ENCODE measurements at regions not wholly inside any gene's neighbourhood (a gene's known extent, or its start where the extent isn't known, plus 50 kb on each side); places are given as distances from the start of the nearest gene placed in this dataset.
"Not testable (repeated sequence)": the region's sequence is repeated elsewhere in the genome, so short reads cannot be mapped to it uniquely, and the experiment has no call there.

DNA sequence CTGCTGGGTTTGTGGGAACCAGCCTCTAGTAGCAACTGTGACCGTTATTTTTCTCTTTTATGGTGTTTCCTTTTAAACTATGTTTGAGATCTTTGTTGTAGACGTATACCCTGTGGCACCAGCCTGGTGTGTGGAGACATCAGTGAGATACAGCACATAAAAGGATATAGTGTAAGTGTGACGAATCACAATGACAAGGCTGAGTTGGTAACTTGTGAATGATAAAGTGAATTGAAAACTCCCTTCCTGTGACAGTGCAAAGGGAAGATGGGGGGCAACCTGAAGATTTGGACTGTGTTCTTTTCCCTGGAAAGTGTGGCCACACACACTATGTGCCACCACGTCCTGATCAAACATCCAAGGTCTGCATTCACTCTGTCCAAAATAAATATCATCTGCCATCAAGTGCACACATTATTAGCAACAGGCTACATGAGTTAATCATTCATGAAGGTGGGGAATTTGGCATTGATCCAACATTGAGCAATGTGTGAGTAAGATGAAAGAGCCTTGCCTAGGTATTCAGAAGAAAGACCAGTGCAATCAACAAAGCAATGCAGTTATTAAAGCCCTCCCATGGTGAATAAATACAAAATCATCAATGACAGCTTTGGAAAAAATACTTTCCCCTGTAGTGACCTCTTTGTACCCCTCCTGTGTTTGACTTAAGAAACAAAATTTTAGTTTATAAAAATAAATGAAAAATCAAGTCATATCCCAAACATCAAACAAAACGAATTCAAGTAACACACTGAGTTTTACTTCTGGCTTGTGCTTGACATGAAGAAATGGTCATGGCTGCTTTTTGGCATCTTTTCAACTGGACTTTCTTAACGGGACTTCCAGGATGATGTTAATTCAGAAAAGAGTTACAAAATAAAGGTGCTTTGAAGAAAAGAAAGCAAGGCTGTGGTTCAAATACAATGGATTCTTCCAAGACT, 1280.5 kb upstream of the ZEB2 start:
- Mint-ChIP-seq H3K4me1 (no peaks in the 10 kb centered on the region), H3K4me3 (no peak overlapping the region), H3K36me3 (ENCODE audit: low read depth) (no peaks in the 10 kb centered on the region), H3K27me3 (ENCODE audit: low read depth) (no peaks in the 10 kb centered on the region), H3K9me3 (peaks cover 3% of the 10 kb centered on the region), H3K27ac (no peak overlapping the region)
- no peak for TF ChIP-seq CTCF (IDR thresholded peaks at IDR 0.05; ENCODE audit: unreplicated experiment in 3 of 3)

DNA sequence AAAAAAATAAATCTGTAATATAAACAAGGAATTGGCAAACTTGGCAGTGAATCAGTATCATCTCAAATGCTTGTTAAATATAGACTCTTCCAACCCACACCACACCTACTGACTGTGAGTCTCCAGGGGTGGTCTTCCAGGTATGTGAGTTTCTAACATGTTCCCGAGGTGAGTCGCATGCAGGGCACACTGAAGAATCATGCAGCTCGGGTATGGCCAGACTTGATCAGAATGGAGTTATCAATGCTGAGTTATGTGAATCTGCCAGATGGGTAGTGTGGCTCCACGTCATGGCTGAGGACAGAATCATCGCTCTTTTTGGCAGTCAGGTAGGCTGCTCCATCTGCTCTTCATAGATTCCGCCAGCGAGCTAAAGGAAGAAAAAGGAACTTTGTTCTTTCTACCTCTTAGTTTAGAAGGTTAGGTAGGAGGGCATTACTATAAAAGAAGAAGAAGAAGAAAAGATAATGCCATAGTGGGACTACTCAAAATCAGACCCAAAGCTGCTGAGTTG, 1279.7 kb upstream of the ZEB2 start:
- no peak overlapping the region for H3K27ac Mint-ChIP-seq
- TF ChIP-seq CTCF (IDR thresholded peaks at IDR 0.05; ENCODE audit: unreplicated experiment in 3 of 3): no peak
- peaks cover 3% of the 10 kb centered on the region for H3K9me3 Mint-ChIP-seq
- H3K36me3 Mint-ChIP-seq (ENCODE audit: low read depth): no peaks in the 10 kb centered on the region
- H3K27me3 Mint-ChIP-seq (ENCODE audit: low read depth): no peaks in the 10 kb centered on the region
- H3K4me3 Mint-ChIP-seq: no peak overlapping the region
- H3K4me1 Mint-ChIP-seq: no peaks in the 10 kb centered on the region

DNA sequence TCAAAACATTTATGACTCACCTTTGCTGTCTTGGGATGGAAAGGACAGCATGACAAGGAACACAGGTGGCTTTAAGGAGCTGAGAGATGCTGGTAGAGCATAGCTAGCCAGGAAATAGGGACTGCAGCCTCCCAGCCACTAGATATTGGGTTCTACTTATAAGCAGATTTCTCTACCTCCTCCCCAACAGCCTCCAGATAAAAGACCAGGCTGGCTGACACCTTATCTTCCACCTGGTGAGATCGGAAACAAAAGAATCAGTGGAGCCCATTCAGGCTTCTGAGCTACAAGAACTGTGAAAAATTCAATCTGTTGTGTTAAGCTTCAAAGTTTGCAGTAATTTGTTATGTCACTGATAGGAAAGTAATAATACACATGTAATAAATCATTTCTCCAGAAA, 1278.5 kb upstream of the ZEB2 start:
- Mint-ChIP-seq H3K9me3 (peaks cover 3% of the 10 kb centered on the region), H3K4me1 (no peaks in the 10 kb centered on the region), H3K27me3 (ENCODE audit: low read depth) (no peaks in the 10 kb centered on the region), H3K36me3 (ENCODE audit: low read depth) (no peaks in the 10 kb centered on the region), H3K4me3 (no peak overlapping the region), H3K27ac (no peak overlapping the region)
- TF ChIP-seq CTCF (IDR thresholded peaks at IDR 0.05; ENCODE audit: unreplicated experiment in 3 of 3): no peak

DNA sequence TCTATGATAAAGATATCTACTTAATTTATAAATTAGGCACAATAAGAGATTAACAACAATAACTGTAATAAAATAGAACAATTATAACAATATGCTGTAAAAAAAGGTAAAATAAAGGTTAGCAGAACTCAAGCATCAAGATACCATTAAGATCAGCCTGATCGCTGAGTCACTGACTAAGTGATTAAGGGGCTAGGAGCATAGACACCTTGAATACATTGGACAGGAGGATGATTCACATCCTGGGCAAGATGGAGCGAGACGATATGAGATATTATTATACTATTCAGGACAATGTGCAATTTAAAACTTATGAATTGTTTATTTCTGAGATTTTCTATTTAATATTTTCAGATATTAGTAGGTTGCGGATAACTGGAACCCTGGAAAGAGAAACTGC, 1277.8 kb upstream of the ZEB2 start:
- H3K27me3 Mint-ChIP-seq (ENCODE audit: low read depth): no peaks in the 10 kb centered on the region
- peaks cover 3% of the 10 kb centered on the region for H3K9me3 Mint-ChIP-seq
- TF ChIP-seq CTCF (IDR thresholded peaks at IDR 0.05; ENCODE audit: unreplicated experiment in 3 of 3): no peak
- H3K27ac Mint-ChIP-seq: no peak overlapping the region
- no peak overlapping the region for H3K4me3 Mint-ChIP-seq
- H3K36me3 Mint-ChIP-seq (ENCODE audit: low read depth): no peaks in the 10 kb centered on the region
- H3K4me1 Mint-ChIP-seq: no peaks in the 10 kb centered on the region

GRCh38 chr2:145792745-145793144, 1272.8 kb upstream of the ZEB2 start:
- H3K27ac Mint-ChIP-seq: no peak overlapping the region
- H3K9me3 Mint-ChIP-seq: no peaks in the 10 kb centered on the region
- no peak for TF ChIP-seq CTCF (IDR thresholded peaks at IDR 0.05; ENCODE audit: unreplicated experiment in 3 of 3)
- no peaks in the 10 kb centered on the region for H3K4me1 Mint-ChIP-seq
- H3K4me3 Mint-ChIP-seq: no peak overlapping the region
- no peaks in the 10 kb centered on the region for H3K36me3 Mint-ChIP-seq (ENCODE audit: low read depth)
- H3K27me3 Mint-ChIP-seq (ENCODE audit: low read depth): no peaks in the 10 kb centered on the region

DNA sequence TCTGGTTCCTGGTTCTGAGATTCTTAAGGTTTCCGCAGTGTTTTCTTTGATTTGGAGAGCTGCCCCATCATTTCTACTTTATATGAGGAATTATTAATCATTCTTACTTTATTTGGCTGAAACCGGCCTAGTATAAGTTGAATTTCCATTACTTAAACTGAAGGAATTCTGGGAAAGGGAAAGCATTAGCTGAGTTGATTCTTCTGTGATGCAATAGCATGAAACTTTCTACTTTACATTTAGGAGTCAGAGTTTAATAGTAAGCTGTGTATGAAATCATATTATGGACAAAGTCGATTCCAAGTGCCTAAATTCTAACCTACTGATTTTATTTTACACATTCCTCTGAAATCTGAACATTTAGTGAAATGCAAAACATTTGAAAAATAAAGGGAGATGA, 1269.7 kb upstream of the ZEB2 start:
- Mint-ChIP-seq H3K4me3 (no peak overlapping the region), H3K27me3 (ENCODE audit: low read depth) (no peaks in the 10 kb centered on the region), H3K4me1 (no peaks in the 10 kb centered on the region), H3K36me3 (ENCODE audit: low read depth) (no peaks in the 10 kb centered on the region), H3K9me3 (peaks cover 13% of the 10 kb centered on the region), H3K27ac (no peak overlapping the region)
- TF ChIP-seq CTCF (IDR thresholded peaks at IDR 0.05; ENCODE audit: unreplicated experiment in 3 of 3): no peak

DNA sequence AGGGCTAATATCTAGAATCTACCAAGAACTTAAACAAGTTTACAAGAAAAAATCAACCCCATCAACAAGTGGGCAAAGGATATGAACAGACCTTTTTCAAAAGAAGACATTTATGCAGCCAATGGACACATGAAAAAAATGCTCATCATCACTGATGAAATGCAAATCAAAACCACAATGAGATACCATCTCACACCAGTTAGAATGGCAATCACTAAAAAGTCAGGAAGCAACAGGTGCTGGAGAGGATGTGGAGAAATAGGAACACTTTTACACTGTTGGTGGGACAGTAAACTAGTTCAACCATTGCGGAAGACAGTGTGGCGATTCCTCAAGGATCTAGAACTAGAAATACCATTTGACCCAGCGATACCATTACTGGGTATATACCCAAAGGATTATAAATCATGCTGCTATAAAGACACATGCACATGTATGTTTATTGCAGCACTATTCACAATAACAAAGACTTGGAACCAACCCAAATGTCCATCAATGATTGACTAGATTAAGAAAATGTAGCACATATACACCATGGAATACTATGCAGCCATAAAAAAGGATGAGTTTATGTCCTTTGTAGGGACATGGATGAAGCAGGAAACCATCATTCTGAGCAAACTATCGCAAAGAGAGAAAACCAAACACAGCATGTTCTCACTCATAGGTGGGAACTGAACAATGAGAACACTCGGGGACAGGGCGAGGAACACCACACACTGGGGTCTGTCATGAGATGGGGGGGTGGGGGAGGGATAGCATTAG, 1267.9 kb upstream of the ZEB2 start:
- H3K36me3 Mint-ChIP-seq (ENCODE audit: low read depth); H3K27ac Mint-ChIP-seq; H3K4me1 Mint-ChIP-seq; H3K4me3 Mint-ChIP-seq; H3K27me3 Mint-ChIP-seq (ENCODE audit: low read depth): not testable (repeated sequence)
- H3K9me3 Mint-ChIP-seq: peaks cover 19% of the 10 kb centered on the region

DNA sequence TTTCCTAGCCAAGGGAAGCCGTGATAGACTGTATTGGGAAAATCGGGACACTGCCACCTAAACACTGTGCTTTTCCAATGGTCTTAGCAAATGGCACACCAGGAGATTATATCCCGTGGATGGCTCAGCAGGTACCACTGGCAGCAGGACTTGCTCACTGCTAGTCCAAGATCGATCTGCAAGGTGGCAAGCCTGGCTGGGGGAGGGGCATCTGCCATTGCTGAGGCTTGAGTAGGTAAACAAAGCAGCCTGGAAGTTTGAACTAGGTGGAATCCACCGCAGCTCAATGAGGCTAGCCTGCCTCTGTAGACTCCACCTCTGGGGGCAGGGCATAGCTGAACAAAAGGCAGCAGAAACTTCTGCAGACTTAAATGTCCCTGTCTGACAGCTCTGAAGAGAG, 1262.7 kb upstream of the ZEB2 start:
- not testable (repeated sequence) for H3K27ac Mint-ChIP-seq; H3K36me3 Mint-ChIP-seq (ENCODE audit: low read depth); H3K27me3 Mint-ChIP-seq (ENCODE audit: low read depth); H3K4me1 Mint-ChIP-seq; H3K4me3 Mint-ChIP-seq
- peaks cover 19% of the 10 kb centered on the region for H3K9me3 Mint-ChIP-seq
